Rectal smooth muscle tissue (tissue), 1 donor: ENCODE measurements at regions not wholly inside any gene's neighbourhood (a gene's known extent, or its start where the extent isn't known, plus 50 kb on each side); places are given as distances from the start of the nearest gene placed in this dataset.
"Not testable (repeated sequence)": the region's sequence is repeated elsewhere in the genome, so short reads cannot be mapped to it uniquely, and the experiment has no call there.

Source experiments
- H3K27ac ChIP-seq: one replicate; pipeline ENCODE4 v1.7.0; 2013; ENCODE audit warnings: low read depth, low read length, inconsistent platforms
- H3K27me3 ChIP-seq: one replicate; pipeline ENCODE4 v1.7.0; 2013; ENCODE audit warnings: low read length; ENCODE audit not compliant: control insufficient read depth, insufficient read depth
- H3K36me3 ChIP-seq: one replicate; pipeline ENCODE4 v1.7.0; 2013; ENCODE audit warnings: low read length; ENCODE audit not compliant: control insufficient read depth, insufficient read depth
- H3K4me1 ChIP-seq: one replicate; pipeline ENCODE4 v1.7.0; 2013; ENCODE audit warnings: low read length; ENCODE audit not compliant: control insufficient read depth, insufficient read depth
- H3K4me3 ChIP-seq: one replicate; pipeline ENCODE4 v1.7.0; 2013; ENCODE audit warnings: low read length
- H3K9ac ChIP-seq: one replicate; pipeline ENCODE4 v1.7.0; 2013; ENCODE audit warnings: low read length

DNA sequence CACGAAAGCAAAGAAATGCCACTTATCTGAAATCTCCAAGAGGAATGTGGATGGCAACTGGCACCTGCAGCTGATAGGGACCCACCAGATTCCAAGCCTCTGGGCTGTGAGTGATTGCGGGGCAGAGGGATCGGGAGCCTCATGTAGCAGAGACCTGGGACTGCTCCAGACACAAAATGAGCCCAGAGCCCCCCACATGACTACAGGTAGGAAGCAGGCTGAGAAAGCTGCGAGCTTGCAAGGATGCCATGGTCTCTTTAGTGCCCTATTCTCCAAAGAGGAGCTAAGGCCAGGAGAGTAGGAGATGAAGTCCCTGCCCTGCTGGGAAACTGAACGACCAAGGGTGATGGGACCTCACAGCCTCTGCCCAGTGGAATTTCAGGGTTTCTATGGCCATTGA lies 305.4 kb upstream of the CHRNA7 start:
- not testable (repeated sequence) for H3K36me3 ChIP-seq, H3K9ac ChIP-seq, H3K4me3 ChIP-seq, H3K4me1 ChIP-seq, H3K27me3 ChIP-seq, H3K27ac ChIP-seq

DNA sequence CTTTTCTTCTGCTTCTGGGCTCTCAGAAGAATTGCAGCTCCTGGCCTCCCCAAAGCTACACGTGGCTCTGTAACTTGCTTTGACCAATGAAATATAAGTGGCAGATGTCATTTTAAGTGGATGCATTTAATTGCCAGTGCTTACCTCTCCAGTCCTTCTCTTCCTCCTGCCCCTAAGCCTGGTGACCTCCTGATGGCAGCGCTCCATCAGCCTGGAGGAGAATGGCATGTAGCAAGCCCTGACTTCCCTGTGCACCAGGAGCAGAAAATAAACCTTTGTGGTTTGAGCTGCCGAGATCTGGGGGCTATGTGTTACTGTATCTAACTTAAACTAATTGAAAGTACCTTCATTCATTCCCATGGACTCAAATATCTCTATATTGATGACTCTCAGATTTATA lies 304.7 kb upstream of the CHRNA7 start:
- not testable (repeated sequence) for H3K4me1 ChIP-seq, H3K4me3 ChIP-seq, H3K36me3 ChIP-seq, H3K27me3 ChIP-seq, H3K9ac ChIP-seq, H3K27ac ChIP-seq

DNA sequence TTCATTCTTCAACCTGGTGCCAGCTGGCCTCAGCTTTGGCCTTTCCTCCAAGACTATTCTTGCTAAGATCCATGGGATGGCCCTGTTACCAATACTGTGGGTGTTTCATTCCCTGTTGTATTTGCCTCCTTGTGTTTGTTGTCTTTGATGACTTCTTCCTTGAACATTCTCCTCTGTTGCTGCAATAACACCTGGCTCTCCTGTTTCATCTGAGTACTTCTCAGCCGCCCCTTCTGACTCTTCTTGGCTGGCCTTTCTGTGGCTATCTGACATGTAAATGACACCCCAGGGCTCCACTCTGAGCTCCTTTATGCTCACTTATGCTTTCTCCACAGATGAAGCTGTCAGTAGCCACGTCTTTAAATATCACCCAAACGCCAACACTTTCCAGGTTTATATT lies 302.7 kb upstream of the CHRNA7 start:
- Histone ChIP-seq H3K4me3 (no peak overlapping the region), H3K9ac (no peak overlapping the region), H3K36me3 (no peaks in the 10 kb centered on the region), H3K4me1 (no peaks in the 10 kb centered on the region), H3K27me3 (no peaks in the 10 kb centered on the region), H3K27ac (no peak overlapping the region)

DNA sequence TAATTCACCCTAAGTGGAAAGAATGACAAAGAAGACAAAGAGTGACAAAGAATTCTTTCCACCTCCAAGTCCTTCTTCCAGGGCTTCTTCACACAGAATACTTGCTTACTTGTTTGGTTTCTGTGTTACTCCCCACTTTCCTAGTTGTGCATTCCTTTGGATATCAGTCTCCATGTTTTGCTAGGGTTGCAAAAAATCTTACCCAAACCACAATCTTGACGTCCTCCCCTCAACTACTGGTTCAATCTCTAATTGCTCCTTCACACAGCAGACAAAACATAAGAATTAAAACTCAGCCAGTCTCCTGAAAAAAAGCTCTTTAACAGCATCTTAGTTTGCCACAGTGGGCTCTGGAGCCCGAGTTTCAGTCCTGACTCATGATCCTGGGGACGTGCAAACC lies 297.6 kb upstream of the CHRNA7 start:
- Histone ChIP-seq H3K27ac (no peak overlapping the region), H3K36me3 (no peaks in the 10 kb centered on the region), H3K9ac (no peak overlapping the region), H3K4me3 (no peak overlapping the region), H3K4me1 (no peaks in the 10 kb centered on the region), H3K27me3 (no peaks in the 10 kb centered on the region)

DNA sequence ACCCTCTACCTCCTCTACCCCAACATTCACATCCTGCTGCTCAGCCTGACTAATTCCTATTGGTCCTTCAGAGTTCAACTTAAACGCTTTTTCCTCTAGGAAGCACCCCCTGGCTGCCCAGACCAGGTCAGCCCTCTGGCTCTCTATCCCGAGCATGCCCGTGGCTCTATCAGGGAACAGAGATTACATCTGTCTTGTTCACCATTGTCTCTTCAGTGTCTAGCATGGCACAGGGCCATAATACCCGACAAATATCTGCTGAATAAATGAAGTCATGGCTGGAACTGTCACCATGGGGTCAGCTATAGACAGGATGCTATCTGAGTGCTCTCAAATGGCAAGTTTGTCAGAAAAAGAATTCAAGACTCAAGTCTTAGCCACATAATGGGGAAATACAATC lies 296.9 kb upstream of the CHRNA7 start:
- H3K27ac ChIP-seq, result no peak overlapping the region
- no peaks in the 10 kb centered on the region for H3K4me1 ChIP-seq
- no peaks in the 10 kb centered on the region for H3K27me3 ChIP-seq
- H3K9ac ChIP-seq, result no peak overlapping the region
- H3K4me3 ChIP-seq, result no peak overlapping the region
- no peaks in the 10 kb centered on the region for H3K36me3 ChIP-seq

DNA sequence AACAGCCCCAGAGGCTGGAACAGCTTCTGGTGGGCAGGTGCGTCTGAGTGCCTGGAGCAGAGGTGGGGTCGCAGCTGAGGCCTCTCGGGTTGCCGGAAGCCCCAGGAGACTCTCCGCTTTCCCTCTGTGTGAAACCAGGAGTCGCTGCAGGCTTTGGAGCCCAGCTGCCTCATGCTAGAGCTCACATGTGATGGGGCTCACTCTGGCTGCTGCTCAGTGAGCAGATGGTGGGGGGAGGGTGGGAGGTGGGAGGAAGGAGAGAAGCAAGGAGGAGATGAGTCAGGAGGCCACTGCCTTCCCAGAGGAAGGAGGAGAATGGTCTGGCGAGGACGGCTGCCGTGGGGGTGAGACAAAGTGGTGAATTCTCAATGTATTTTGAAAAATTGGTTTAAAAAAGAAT lies 290.1 kb upstream of the CHRNA7 start:
- H3K27ac ChIP-seq, result no peak overlapping the region
- no peaks in the 10 kb centered on the region for H3K27me3 ChIP-seq
- H3K4me1 ChIP-seq, result no peaks in the 10 kb centered on the region
- no peak overlapping the region for H3K9ac ChIP-seq
- no peak overlapping the region for H3K4me3 ChIP-seq
- H3K36me3 ChIP-seq, result no peaks in the 10 kb centered on the region

DNA sequence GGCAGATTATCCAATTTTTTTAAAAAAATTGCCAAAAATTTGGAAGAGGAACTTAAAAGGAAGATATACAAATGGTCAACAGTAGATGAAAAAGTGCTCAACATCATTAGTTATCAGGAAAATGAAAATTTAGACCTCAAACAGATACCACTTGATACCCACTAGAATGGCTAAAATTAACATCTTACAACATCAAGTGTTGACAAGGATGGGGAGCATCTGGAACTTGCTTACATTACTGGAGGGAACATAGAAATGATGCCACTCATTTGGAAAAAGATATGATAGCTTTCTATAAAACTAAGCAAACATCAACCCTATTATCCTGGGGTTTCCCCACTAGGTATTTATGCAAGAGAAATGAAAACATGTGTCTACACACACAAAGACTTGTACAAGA lies 284.5 kb upstream of the CHRNA7 start:
- Histone ChIP-seq H3K36me3 (no peaks in the 10 kb centered on the region), H3K27ac (no peak overlapping the region), H3K27me3 (no peaks in the 10 kb centered on the region), H3K9ac (no peak overlapping the region), H3K4me3 (no peak overlapping the region), H3K4me1 (no peaks in the 10 kb centered on the region)

DNA sequence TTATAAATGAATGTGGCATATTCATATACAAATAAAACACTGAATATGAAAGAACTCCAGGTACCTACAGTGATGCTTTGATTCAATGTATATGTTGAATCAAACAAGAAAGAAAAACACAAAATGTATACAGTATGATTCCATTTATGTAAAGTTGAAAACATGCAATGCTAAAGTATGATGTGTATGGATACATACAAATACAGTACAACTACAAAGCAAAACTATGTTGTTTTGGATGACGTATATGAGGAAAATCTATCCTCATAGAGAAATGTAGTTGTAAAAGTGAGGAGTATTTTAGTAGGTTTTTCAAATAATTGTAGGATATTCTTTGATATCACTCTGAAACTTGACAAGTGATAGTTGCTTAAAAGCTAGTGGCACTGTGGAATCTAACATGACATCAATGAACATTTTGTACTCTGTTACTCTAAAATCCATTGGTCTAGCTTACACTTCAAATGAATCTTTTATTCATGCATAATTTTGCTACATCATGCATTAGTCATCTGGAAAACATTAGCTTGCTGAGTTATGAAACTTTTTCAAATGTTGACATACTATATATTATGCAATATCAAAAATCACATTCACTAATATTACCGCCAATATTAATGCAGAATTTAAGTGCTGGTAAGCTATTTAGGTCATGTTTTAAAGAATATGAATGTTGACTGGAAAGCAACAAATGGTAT lies 278.1 kb upstream of the CHRNA7 start:
- Histone ChIP-seq H3K9ac (no peak overlapping the region), H3K4me3 (no peak overlapping the region), H3K36me3 (no peaks in the 10 kb centered on the region), H3K4me1 (no peaks in the 10 kb centered on the region), H3K27ac (no peak overlapping the region), H3K27me3 (no peaks in the 10 kb centered on the region)

DNA sequence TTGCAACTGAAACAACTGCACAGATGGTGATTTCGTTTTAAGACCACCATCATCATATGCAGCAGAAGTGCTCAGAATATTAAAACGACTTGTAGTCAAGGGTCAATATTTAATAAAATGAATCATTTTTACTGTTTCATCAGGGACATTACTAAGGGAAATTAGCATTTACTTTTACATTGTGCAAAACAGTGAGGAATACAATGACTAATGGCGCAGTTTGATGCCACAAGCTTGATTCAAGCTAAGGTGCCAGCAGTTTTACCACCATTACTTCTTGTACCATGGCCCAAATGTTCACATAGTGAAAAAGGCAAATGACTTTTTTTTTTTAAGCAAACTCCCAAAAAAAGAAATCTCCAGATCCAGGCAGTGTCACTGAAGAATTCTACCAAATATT lies 277.4 kb upstream of the CHRNA7 start:
- no peak overlapping the region for H3K4me3 ChIP-seq
- H3K27me3 ChIP-seq, result no peaks in the 10 kb centered on the region
- no peaks in the 10 kb centered on the region for H3K36me3 ChIP-seq
- no peak overlapping the region for H3K27ac ChIP-seq
- H3K9ac ChIP-seq, result no peak overlapping the region
- H3K4me1 ChIP-seq, result no peaks in the 10 kb centered on the region

DNA sequence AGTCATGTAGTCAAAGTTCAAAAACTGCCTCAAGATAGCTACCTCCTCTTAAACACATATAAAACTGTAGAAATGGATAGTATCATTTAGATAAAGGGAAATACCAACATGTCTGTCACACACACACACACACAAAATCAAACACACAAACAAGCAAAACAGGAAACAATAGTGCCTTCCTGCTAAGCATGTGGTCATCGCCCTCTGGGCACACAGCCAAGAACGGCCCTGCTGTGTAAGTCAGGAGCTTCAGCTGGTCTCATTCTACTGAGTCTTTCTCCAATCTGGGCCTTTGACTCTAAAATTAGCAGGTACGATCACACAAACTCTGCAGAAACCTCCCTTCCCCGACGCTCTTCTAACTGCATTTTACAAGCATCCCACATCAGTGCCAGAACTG lies 272.2 kb upstream of the CHRNA7 start:
- Histone ChIP-seq H3K4me1 (no peaks in the 10 kb centered on the region), H3K9ac (no peak overlapping the region), H3K27ac (no peak overlapping the region), H3K27me3 (no peaks in the 10 kb centered on the region), H3K36me3 (no peaks in the 10 kb centered on the region), H3K4me3 (no peak overlapping the region)

DNA sequence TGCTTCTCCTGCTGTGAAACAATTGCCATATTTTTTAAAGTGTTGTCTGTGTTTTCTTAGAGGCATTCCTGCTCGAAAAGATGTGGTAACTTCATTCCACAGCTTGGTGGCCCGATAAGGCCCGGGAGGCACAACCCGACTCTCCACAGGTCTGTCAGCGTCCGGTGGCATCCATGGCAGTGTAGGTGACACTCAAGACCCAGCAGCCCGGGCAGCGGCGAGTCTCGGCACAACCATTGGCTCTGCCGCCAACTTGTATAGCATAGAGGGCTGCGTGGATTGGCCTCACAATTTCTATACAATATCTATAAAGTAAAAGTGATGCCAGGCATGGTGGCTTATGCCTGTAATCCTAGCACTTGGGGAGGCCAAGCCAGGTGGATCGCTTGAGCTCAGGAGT lies 262.3 kb upstream of the CHRNA7 start:
- no peaks in the 10 kb centered on the region for H3K27me3 ChIP-seq
- no peaks in the 10 kb centered on the region for H3K4me1 ChIP-seq
- H3K9ac ChIP-seq, result no peak overlapping the region
- no peaks in the 10 kb centered on the region for H3K36me3 ChIP-seq
- no peak overlapping the region for H3K4me3 ChIP-seq
- H3K27ac ChIP-seq, result no peak overlapping the region

DNA sequence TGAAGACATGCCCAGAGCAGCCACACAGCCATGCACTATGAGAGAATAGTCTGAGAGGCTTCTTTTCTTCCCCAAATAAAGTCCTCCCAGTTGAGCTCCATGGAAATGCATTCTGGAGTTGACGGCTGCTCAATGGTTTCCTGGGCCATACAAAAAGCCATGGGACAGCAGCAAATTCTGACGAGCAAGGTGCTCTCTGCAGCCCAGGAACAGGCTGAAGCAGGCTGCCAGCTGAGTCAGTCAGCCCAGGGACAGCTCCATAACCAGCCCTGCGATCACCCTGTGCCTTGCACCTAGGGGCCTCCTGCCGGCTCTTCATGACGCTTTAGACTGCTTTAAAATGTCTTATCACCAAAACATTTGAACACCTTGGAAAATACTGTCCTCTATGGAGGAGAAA lies 256.3 kb upstream of the CHRNA7 start:
- H3K27ac ChIP-seq, result no peak overlapping the region
- H3K4me3 ChIP-seq, result no peak overlapping the region
- no peak overlapping the region for H3K9ac ChIP-seq
- no peaks in the 10 kb centered on the region for H3K27me3 ChIP-seq
- no peaks in the 10 kb centered on the region for H3K36me3 ChIP-seq
- H3K4me1 ChIP-seq, result no peaks in the 10 kb centered on the region

DNA sequence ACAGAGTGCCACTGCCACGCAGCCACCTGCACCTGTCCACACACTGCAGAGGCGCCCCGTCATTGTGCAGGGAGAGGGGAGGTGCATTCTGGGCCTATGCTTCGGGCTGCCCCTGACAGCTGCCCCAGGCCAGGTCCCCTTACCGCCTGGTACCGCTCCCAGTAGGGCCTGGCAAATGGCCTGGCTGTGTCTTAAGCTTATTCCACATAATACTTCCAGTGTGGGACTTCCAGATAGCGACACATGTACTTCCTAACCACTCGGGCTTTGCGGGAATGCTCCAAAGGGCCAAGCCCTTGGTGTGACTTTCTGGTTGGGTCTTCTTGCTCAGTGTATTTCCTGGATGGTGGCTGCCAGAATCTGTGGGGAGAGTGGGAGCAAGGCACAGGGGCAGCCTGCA lies 254.3 kb upstream of the CHRNA7 start:
- H3K27me3 ChIP-seq, result no peaks in the 10 kb centered on the region
- H3K27ac ChIP-seq, result no peak overlapping the region
- H3K4me3 ChIP-seq, result no peak overlapping the region
- no peaks in the 10 kb centered on the region for H3K36me3 ChIP-seq
- H3K4me1 ChIP-seq, result no peaks in the 10 kb centered on the region
- no peak overlapping the region for H3K9ac ChIP-seq
